Ureter (tissue), 1 donor: ENCODE measurements at regions not wholly inside any gene's neighbourhood (a gene's known extent, or its start where the extent isn't known, plus 50 kb on each side); places are given as distances from the start of the nearest gene placed in this dataset.
"Not testable (repeated sequence)": the region's sequence is repeated elsewhere in the genome, so short reads cannot be mapped to it uniquely, and the experiment has no call there.

Experiments
- DNase-seq: peaks from one replicate; pipeline ENCODE4 v3.0.0-alpha.2; 2020; ENCODE audit warnings: low spot score
- donor health status: DM: yes; HTN: yes; CAD: no.

- DNase-seq, result no peak
These were observed 961.2 kb upstream of the SPRY2 start for GRCh38 chr13:81302125-81302524.

- DNase-seq, result no peak
These were observed 954.3 kb upstream of the SPRY2 start for GRCh38 chr13:81295177-81295576.

GRCh38 chr13:81293594-81294164 lies 952.8 kb upstream of the SPRY2 start:
- DNase-seq, result no peak

GRCh38 chr13:81283561-81283960 lies 942.6 kb upstream of the SPRY2 start:
- DNase-seq, result no peak

GRCh38 chr13:81283062-81283461 lies 942.1 kb upstream of the SPRY2 start:
- DNase-seq, result no peak

- DNase-seq, result no peak
These were observed 934.8 kb upstream of the SPRY2 start for GRCh38 chr13:81275666-81276258.

GRCh38 chr13:81247711-81248110 lies 906.8 kb upstream of the SPRY2 start:
- DNase-seq, result no peak

GRCh38 chr13:81246556-81246955 lies 905.6 kb upstream of the SPRY2 start:
- no peak for DNase-seq

GRCh38 chr13:81244011-81244410 lies 903.1 kb upstream of the SPRY2 start:
- DNase-seq, result no peak

GRCh38 chr13:81230386-81230785 lies 889.5 kb upstream of the SPRY2 start:
- no peak for DNase-seq

- DNase-seq, result not testable (repeated sequence)
These were observed 885.9 kb upstream of the SPRY2 start for GRCh38 chr13:81226830-81227229.

GRCh38 chr13:81224209-81224833 lies 883.4 kb upstream of the SPRY2 start:
- no peak for DNase-seq

GRCh38 chr13:81223778-81224177 lies 882.9 kb upstream of the SPRY2 start:
- no peak for DNase-seq

GRCh38 chr13:81211713-81212112 lies 870.8 kb upstream of the SPRY2 start:
- DNase-seq, result no peak

- no peak for DNase-seq
These were observed 866.7 kb upstream of the SPRY2 start for GRCh38 chr13:81207636-81208035.

GRCh38 chr13:81207231-81207630 lies 866.3 kb upstream of the SPRY2 start:
- no peak for DNase-seq

- DNase-seq, result no peak
These were observed 862.9 kb upstream of the SPRY2 start for GRCh38 chr13:81203783-81204182.

GRCh38 chr13:81199956-81200355 lies 859.0 kb upstream of the SPRY2 start:
- DNase-seq, result no peak

GRCh38 chr13:81197966-81198365 lies 857.0 kb upstream of the SPRY2 start:
- DNase-seq, result no peak

GRCh38 chr13:81197483-81197882 lies 856.6 kb upstream of the SPRY2 start:
- no peak for DNase-seq

- no peak for DNase-seq
These were observed 853.4 kb upstream of the SPRY2 start for GRCh38 chr13:81194362-81194761.

- DNase-seq, result no peak
These were observed 843.8 kb upstream of the SPRY2 start for GRCh38 chr13:81184556-81185265.

GRCh38 chr13:81172603-81173002 lies 831.7 kb upstream of the SPRY2 start:
- DNase-seq, result no peak
